SK-N-SH treated with all-trans-retinoic acid at 6 μM for 48 hours (cell line): ENCODE measurements at regions not wholly inside any gene's neighbourhood (a gene's known extent, or its start where the extent isn't known, plus 50 kb on each side); places are given as distances from the start of the nearest gene placed in this dataset.

Experiments
- ARNTL ChIP-seq: fragments of 450-650 bp; formaldehyde crosslinking; IDR thresholded peaks from 2 replicates; pipeline ENCODE4 v1.5.0; 2020; ENCODE audit warnings: low read depth, mild to moderate bottlenecking, moderate library complexity, borderline replicate concordance
- GLIS3 ChIP-seq: fragments of 250-450 bp; sonication (Bioruptor Pico); IDR thresholded peaks from 2 replicates; pipeline ENCODE4 v1.5.0; 2020; ENCODE audit warnings: mild to moderate bottlenecking, moderate library complexity
- OSR1 ChIP-seq: fragments of 250-450 bp; sonication (Bioruptor Pico); IDR thresholded peaks from 2 replicates; pipeline ENCODE4 v1.8.0; 2022; ENCODE audit warnings: moderate library complexity, mild to moderate bottlenecking, inconsistent platforms
- TOX ChIP-seq: fragments of 250-450 bp; sonication (Bioruptor Pico); IDR thresholded peaks from 2 replicates; pipeline ENCODE4 v1.8.0; 2021; ENCODE audit warnings: mild to moderate bottlenecking, moderate library complexity, borderline replicate concordance
- ZC3H10 ChIP-seq: fragments of 250-450 bp; sonication (Bioruptor Pico); IDR thresholded peaks from 2 replicates; pipeline ENCODE4 v1.5.1; 2021; ENCODE audit warnings: mild to moderate bottlenecking, moderate library complexity
- ZNF70 ChIP-seq: fragments of 450-650 bp; formaldehyde crosslinking; IDR thresholded peaks from 2 replicates; pipeline ENCODE4 v1.5.0; 2020; ENCODE audit warnings: mild to moderate bottlenecking, moderate library complexity
- TF ChIP-seq, protein P1 (sequence below): fragments of 250-450 bp; sonication (Bioruptor Pico); IDR thresholded peaks from 2 replicates; pipeline ENCODE4 v1.5.1; 2020; ENCODE audit warnings: low read depth, mild to moderate bottlenecking, moderate library complexity
- TF ChIP-seq, protein P2 (sequence below): fragments of 250-450 bp; sonication (Bioruptor Pico); IDR thresholded peaks from 2 replicates; pipeline ENCODE4 v1.8.0; 2020; ENCODE audit warnings: mild to moderate bottlenecking, moderate library complexity, borderline replicate concordance
- TF ChIP-seq, protein P3 (sequence below): fragments of 250-450 bp; sonication (Bioruptor Pico); IDR thresholded peaks from 2 replicates; pipeline ENCODE4 v1.5.1; 2021; ENCODE audit warnings: mild to moderate bottlenecking, moderate library complexity

DNA sequence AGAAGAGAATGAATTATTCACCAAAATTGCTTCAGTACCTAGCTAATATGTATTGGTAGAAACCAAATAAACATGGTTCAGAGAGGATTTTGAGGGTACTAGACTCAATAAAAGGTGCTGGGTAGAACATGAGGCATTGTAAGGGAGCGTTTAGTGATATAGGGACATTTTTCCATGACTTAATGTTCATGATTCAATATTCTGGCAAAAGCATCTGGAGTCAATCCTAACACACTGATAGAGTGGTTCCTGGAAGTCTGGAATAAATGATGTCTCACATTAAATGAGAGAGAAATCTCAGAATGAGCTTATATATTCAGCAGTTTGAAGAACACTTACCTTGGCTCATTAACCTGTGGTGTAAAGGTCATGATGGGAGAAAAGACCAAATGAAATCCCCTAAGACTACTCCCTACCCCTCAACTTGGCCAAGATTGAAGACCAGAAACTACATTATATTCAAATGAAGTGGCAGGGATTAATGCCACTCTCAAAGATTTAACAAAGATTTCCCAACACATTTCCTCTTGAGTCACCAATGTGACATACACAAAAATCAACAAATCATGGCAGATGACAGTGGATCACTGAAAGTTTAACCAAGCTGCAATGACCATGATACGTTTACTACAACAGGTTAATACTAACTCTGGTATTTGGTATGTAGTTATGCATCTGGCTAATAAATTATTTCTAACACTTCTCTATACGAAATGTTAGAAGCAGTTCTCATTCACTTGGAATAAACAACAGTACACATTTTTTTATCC lies 309.5 kb downstream of the SATB2 start:
- TF ChIP-seq, protein P1, sequence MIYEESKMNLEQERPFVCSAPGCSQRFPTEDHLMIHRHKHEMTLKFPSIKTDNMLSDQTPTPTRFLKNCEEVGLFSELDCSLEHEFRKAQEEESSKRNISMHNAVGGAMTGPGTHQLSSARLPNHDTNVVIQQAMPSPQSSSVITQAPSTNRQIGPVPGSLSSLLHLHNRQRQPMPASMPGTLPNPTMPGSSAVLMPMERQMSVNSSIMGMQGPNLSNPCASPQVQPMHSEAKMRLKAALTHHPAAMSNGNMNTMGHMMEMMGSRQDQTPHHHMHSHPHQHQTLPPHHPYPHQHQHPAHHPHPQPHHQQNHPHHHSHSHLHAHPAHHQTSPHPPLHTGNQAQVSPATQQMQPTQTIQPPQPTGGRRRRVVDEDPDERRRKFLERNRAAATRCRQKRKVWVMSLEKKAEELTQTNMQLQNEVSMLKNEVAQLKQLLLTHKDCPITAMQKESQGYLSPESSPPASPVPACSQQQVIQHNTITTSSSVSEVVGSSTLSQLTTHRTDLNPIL (CRISPR knock-in tag): no peak
- no peak for TF ChIP-seq OSR1
- no peak for TF ChIP-seq ZC3H10 (CRISPR knock-in tag)
- TF ChIP-seq, protein P2, sequence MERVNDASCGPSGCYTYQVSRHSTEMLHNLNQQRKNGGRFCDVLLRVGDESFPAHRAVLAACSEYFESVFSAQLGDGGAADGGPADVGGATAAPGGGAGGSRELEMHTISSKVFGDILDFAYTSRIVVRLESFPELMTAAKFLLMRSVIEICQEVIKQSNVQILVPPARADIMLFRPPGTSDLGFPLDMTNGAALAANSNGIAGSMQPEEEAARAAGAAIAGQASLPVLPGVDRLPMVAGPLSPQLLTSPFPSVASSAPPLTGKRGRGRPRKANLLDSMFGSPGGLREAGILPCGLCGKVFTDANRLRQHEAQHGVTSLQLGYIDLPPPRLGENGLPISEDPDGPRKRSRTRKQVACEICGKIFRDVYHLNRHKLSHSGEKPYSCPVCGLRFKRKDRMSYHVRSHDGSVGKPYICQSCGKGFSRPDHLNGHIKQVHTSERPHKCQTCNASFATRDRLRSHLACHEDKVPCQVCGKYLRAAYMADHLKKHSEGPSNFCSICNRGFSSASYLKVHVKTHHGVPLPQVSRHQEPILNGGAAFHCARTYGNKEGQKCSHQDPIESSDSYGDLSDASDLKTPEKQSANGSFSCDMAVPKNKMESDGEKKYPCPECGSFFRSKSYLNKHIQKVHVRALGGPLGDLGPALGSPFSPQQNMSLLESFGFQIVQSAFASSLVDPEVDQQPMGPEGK (CRISPR knock-in tag): no peak
- TF ChIP-seq TOX (CRISPR knock-in tag): no peak
- no peak for TF ChIP-seq ZNF70
- TF ChIP-seq, protein P3, sequence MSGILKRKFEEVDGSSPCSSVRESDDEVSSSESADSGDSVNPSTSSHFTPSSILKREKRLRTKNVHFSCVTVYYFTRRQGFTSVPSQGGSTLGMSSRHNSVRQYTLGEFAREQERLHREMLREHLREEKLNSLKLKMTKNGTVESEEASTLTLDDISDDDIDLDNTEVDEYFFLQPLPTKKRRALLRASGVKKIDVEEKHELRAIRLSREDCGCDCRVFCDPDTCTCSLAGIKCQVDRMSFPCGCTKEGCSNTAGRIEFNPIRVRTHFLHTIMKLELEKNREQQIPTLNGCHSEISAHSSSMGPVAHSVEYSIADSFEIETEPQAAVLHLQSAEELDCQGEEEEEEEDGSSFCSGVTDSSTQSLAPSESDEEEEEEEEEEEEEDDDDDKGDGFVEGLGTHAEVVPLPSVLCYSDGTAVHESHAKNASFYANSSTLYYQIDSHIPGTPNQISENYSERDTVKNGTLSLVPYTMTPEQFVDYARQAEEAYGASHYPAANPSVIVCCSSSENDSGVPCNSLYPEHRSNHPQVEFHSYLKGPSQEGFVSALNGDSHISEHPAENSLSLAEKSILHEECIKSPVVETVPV (CRISPR knock-in tag): no peak
- no peak for TF ChIP-seq GLIS3 (CRISPR knock-in tag)
- no peak for TF ChIP-seq ARNTL (CRISPR knock-in tag)
